ENCODE measurements at regions not wholly inside any gene's neighbourhood (a gene's known extent, or its start where the extent isn't known, plus 50 kb on each side); places are given as distances from the start of the nearest gene placed in this dataset.
"Not testable (repeated sequence)": the region's sequence is repeated elsewhere in the genome, so short reads cannot be mapped to it uniquely, and the experiment has no call there.

DNA sequence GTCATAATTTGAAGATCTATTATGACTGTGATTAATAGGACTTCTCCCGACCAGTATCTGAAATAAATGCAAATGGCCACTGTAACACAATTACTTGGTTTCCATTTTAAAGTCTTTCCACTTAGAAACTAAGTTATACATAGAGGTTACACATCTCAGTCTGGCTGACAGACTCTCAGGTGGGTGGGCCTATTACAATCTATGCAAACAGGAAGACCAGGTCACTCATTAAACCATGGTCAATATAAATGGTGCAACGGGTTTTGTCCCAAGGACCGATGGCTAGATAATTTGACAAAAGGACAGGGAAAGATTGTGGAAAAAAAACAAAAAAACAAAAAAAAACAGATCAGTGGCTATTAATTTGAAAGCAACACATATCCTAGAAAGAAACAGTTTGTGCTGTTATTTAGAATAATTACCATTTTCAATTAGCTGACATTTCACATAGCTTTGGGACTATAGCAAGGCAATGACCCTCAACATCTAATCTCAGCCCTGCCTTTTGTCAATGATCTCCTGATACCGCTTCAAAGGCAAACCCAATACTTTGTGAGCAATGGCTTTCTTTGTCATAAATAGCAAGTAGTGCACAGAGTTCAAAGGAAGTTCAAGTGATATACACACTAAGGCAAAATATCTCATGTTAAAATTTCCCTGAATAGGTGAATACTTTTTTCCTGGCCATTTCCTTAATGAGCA is 50.8 kb upstream of the LYSMD4 start:
- H3K9me3 ChIP-seq (ENCODE audit: control insufficient read depth in 2 of 2, insufficient read depth in 1 of 2, low read depth in 1 of 2, low read length in 1 of 2); H3K4me1 ChIP-seq (ENCODE audit: control insufficient read depth in 3 of 3, insufficient read depth in 2 of 3, low read depth in 1 of 3, low read length in 2 of 3); H3K27ac ChIP-seq (ENCODE audit: low read depth in 1 of 3, low read length in 2 of 3); FAIRE-seq; H3K27me3 ChIP-seq (ENCODE audit: control insufficient read depth in 3 of 3, insufficient read depth in 3 of 3, low read length in 3 of 3); H3K36me3 ChIP-seq (ENCODE audit: control insufficient read depth in 3 of 3, insufficient read depth in 2 of 3, low read depth in 1 of 3, low read length in 3 of 3); H3K4me3 ChIP-seq (ENCODE audit: low read depth in 1 of 3, low read length in 3 of 3): not testable (repeated sequence)
- WGBS, 3 donors, result 15 to 61% (median 49%) methylated on average over 4 of the region's 4 CpGs
- peak in 1 of 2 donors; percentile 3 for DNase-seq

Data from small intestine (tissue), 7 donors.